HCT116 (cell line): ENCODE measurements at regions not wholly inside any gene's neighbourhood (a gene's known extent, or its start where the extent isn't known, plus 50 kb on each side); places are given as distances from the start of the nearest gene placed in this dataset.

Source experiments
- CEBPB ChIP-seq: IDR thresholded peaks from 2 replicates; pipeline ENCODE4 v1.6.1; 2012; ENCODE audit warnings: low read depth
- CTCF ChIP-seq, 3 experiments: fragments of 200-600 bp in 1 of 3; sonication (generic) in 1 of 3; IDR thresholded peaks in 2 of 3; conservative IDR thresholded peaks in 1 of 3; 2 replicates each; pipeline ENCODE4 v1.5.1; 2012 to 2017; ENCODE audit warnings: low read depth in 2 of 3, low read length in 2 of 3, antibody characterized with exemption in 1 of 3, borderline replicate concordance in 1 of 3, control low read depth in 1 of 3, mild to moderate bottlenecking in 1 of 3, mixed read lengths in 1 of 3, mixed run types in 1 of 3, moderate library complexity in 1 of 3; ENCODE audit not compliant: insufficient read depth in 1 of 3
- EGR1 ChIP-seq: IDR thresholded peaks from 2 replicates; pipeline ENCODE4 v1.6.1; 2012; ENCODE audit warnings: low read depth
- EZH2 ChIP-seq: fragments of 200-600 bp; sonication (generic); IDR thresholded peaks from 2 replicates; pipeline ENCODE4 v1.6.1; 2017; ENCODE audit warnings: antibody characterized with exemption, mixed run types
- EZH2phosphoT487 ChIP-seq: fragments of 200-600 bp; IDR thresholded peaks from 2 replicates; pipeline ENCODE4 v1.6.1; 2018; ENCODE audit warnings: antibody characterized with exemption, borderline replicate concordance
- JUND ChIP-seq: IDR thresholded peaks from 2 replicates; pipeline ENCODE4 v1.6.1; 2012
- POLR2A ChIP-seq: IDR thresholded peaks from 2 replicates; pipeline ENCODE4 v1.7.0; 2011; ENCODE audit warnings: borderline replicate concordance; ENCODE audit not compliant: insufficient read depth, insufficient read length; ENCODE audit errors: extremely low read depth
- POLR2AphosphoS5 ChIP-seq: IDR thresholded peaks from 2 replicates; pipeline ENCODE4 v1.6.1; 2011; ENCODE audit warnings: mild to moderate bottlenecking, low read depth, low read length, moderate library complexity
- SP1 ChIP-seq: IDR thresholded peaks from 2 replicates; pipeline ENCODE4 v1.6.1; 2012; ENCODE audit warnings: low read depth
- TF ChIP-seq, protein P1 (sequence below): IDR thresholded peaks from 2 replicates; pipeline ENCODE4 v1.6.1; 2012; ENCODE audit warnings: low read depth
- TF ChIP-seq, protein P2 (sequence below): IDR thresholded peaks from 2 replicates; pipeline ENCODE4 v1.6.1; 2012

GRCh38 chr6:44685213-44685612 lies 297.7 kb downstream of the CDC5L start:
- TF ChIP-seq POLR2A (no peak), EZH2phosphoT487 (no peak), CTCF (IDR thresholded peaks at IDR 0.05 in 2 of 3, conservative IDR thresholded peaks at IDR 0.05 in 1 of 3; ENCODE audit: borderline replicate concordance in 1 of 3, insufficient read depth in 1 of 3, low read depth in 2 of 3, low read length in 2 of 3) (no peak), EGR1 (no peak), POLR2AphosphoS5 (no peak), SP1 (no peak), JUND (no peak), EZH2 (no peak), CEBPB (no peak)
- TF ChIP-seq, protein P1, sequence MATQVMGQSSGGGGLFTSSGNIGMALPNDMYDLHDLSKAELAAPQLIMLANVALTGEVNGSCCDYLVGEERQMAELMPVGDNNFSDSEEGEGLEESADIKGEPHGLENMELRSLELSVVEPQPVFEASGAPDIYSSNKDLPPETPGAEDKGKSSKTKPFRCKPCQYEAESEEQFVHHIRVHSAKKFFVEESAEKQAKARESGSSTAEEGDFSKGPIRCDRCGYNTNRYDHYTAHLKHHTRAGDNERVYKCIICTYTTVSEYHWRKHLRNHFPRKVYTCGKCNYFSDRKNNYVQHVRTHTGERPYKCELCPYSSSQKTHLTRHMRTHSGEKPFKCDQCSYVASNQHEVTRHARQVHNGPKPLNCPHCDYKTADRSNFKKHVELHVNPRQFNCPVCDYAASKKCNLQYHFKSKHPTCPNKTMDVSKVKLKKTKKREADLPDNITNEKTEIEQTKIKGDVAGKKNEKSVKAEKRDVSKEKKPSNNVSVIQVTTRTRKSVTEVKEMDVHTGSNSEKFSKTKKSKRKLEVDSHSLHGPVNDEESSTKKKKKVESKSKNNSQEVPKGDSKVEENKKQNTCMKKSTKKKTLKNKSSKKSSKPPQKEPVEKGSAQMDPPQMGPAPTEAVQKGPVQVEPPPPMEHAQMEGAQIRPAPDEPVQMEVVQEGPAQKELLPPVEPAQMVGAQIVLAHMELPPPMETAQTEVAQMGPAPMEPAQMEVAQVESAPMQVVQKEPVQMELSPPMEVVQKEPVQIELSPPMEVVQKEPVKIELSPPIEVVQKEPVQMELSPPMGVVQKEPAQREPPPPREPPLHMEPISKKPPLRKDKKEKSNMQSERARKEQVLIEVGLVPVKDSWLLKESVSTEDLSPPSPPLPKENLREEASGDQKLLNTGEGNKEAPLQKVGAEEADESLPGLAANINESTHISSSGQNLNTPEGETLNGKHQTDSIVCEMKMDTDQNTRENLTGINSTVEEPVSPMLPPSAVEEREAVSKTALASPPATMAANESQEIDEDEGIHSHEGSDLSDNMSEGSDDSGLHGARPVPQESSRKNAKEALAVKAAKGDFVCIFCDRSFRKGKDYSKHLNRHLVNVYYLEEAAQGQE = no peak
- TF ChIP-seq, protein P2, sequence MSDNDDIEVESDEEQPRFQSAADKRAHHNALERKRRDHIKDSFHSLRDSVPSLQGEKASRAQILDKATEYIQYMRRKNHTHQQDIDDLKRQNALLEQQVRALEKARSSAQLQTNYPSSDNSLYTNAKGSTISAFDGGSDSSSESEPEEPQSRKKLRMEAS = no peak
